ENCODE measurements at regions not wholly inside any gene's neighbourhood (a gene's known extent, or its start where the extent isn't known, plus 50 kb on each side); places are given as distances from the start of the nearest gene placed in this dataset.

DNA sequence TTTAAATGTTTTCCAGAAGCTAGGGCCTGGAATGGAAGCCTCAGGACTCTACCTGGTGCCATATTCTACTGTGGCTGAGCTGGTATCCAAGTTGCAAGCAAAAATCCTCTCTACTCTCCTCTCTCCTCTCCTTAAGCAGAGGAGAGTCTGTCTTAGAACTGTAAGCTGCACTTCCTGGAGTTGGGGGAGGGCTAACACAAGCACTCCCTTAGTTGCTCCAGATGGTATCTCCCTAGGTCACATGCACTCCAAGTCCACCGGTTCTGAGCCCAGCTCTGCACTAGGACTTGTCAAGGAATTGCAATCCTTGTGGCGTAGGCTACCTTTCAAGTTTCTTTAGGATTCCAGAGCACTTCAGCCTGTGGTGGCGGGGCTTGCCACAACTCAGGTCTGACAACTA, 513.9 kb upstream of the RGMB start:
- no peak overlapping the region for H3K27ac ChIP-seq
- no peaks in the 10 kb centered on the region for H3K4me1 ChIP-seq
- no peaks in the 10 kb centered on the region for H3K36me3 ChIP-seq
- no peaks in the 10 kb centered on the region for H3K9me3 ChIP-seq
- intact Hi-C loops (cut with DNase I; ENCODE audit: low total_unique reads) = no loop called here
- no peak for DNase-seq
- H3K4me3 ChIP-seq = no peak overlapping the region
- no peaks in the 10 kb centered on the region for H3K27me3 ChIP-seq
- TF ChIP-seq, protein P1, sequence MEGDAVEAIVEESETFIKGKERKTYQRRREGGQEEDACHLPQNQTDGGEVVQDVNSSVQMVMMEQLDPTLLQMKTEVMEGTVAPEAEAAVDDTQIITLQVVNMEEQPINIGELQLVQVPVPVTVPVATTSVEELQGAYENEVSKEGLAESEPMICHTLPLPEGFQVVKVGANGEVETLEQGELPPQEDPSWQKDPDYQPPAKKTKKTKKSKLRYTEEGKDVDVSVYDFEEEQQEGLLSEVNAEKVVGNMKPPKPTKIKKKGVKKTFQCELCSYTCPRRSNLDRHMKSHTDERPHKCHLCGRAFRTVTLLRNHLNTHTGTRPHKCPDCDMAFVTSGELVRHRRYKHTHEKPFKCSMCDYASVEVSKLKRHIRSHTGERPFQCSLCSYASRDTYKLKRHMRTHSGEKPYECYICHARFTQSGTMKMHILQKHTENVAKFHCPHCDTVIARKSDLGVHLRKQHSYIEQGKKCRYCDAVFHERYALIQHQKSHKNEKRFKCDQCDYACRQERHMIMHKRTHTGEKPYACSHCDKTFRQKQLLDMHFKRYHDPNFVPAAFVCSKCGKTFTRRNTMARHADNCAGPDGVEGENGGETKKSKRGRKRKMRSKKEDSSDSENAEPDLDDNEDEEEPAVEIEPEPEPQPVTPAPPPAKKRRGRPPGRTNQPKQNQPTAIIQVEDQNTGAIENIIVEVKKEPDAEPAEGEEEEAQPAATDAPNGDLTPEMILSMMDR (IDR thresholded peaks at IDR 0.05) = no peak
- no peak for TF ChIP-seq POLR2A (IDR thresholded peaks at IDR 0.05)

DNA sequence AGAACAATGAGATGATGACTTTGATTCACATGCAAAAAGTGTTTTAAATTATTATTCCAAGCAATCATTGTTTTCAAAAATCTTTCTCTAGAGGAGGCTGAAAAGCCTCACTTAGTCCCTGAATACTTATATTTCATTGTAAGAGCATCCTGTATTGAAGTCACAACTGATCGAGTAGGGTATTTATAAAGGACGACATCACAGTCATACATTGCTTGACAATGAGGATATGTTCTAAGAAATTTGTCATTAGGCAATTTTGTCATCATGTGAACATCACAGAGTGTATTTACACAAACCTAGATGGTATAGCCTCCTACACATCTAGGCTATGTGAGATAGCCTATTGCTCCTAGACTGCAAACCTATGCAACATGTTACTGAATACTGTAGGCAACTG, 510.4 kb upstream of the RGMB start:
- Histone ChIP-seq H3K9me3 (no peaks in the 10 kb centered on the region), H3K27me3 (no peaks in the 10 kb centered on the region), H3K36me3 (no peaks in the 10 kb centered on the region), H3K4me1 (no peaks in the 10 kb centered on the region), H3K4me3 (no peak overlapping the region), H3K27ac (no peak overlapping the region)
- TF ChIP-seq, protein P1 (IDR thresholded peaks at IDR 0.05) = no peak
- TF ChIP-seq POLR2A (IDR thresholded peaks at IDR 0.05) = no peak
- DNase-seq = no peak
- intact Hi-C loops (cut with DNase I; ENCODE audit: low total_unique reads) = no loop called here

DNA sequence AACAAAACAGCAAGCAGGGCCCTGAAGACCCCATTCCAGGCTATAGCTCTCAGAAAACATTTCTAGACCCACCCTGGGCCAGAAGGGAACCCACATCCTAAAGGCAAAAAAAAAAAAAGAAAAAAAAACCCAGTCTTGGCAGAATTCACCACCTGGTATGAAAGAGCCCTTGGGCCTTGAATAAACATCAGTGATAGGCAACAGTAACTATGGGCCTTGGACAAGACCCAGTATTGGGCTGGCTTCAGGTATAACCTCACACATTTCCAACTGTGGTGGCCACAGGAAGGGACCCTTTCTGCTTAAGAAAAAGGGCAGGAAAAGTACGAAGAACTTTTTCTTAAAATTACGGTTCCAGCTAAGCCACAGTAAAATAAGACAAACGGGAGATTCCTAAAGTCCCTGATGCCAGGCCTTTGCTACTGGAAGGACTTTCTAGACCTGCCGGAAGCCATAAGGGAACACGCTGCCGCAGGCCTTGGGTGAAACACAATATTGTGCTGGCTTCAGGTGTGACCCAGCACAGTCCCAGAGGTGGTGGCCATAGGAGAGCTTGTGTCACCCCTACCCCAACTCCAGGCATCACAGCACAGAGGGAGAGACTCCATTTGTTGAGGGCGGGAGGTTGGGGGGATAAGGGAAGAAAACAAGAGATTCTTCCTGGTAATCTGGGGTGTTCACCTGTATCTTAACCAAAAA, 505.2 kb upstream of the RGMB start:
- DNase-seq = no peak
- intact Hi-C loops (cut with DNase I; ENCODE audit: low total_unique reads) = no loop called here

DNA sequence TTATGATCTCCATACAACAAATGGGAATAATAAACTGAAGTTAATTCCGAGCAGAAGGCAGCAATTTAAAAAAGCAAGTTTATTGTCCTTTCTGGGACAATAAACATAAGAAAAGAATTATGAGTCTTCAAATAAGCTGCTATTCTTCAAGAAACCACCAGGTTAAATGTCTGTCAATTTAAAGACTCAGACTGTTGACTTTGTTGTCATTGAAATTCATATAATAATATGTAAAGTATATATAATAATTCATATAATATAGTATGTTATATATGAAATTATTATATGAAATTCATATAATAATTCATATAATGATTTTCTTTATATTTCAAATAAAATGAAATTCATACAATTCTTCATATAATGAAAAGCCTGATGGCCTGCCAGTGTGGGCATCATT, 497.5 kb upstream of the RGMB start:
- no peaks in the 10 kb centered on the region for H3K36me3 ChIP-seq
- H3K9me3 ChIP-seq = no peaks in the 10 kb centered on the region
- intact Hi-C loops (cut with DNase I; ENCODE audit: low total_unique reads) = no loop called here
- H3K27ac ChIP-seq = no peak overlapping the region
- TF ChIP-seq POLR2A (IDR thresholded peaks at IDR 0.05) = no peak
- TF ChIP-seq, protein P1 (IDR thresholded peaks at IDR 0.05) = no peak
- no peaks in the 10 kb centered on the region for H3K27me3 ChIP-seq
- no peaks in the 10 kb centered on the region for H3K4me1 ChIP-seq
- no peak for DNase-seq
- no peak overlapping the region for H3K4me3 ChIP-seq

More for the DNA sequence above, 505.2 kb upstream of the RGMB start:
- H3K36me3 ChIP-seq = no peaks in the 10 kb centered on the region
- no peaks in the 10 kb centered on the region for H3K27me3 ChIP-seq
- no peaks in the 10 kb centered on the region for H3K4me1 ChIP-seq
- no peak overlapping the region for H3K27ac ChIP-seq
- no peak for TF ChIP-seq POLR2A (IDR thresholded peaks at IDR 0.05)
- TF ChIP-seq, protein P1 (IDR thresholded peaks at IDR 0.05) = no peak
- H3K9me3 ChIP-seq = no peaks in the 10 kb centered on the region
- H3K4me3 ChIP-seq = no peak overlapping the region

DNA sequence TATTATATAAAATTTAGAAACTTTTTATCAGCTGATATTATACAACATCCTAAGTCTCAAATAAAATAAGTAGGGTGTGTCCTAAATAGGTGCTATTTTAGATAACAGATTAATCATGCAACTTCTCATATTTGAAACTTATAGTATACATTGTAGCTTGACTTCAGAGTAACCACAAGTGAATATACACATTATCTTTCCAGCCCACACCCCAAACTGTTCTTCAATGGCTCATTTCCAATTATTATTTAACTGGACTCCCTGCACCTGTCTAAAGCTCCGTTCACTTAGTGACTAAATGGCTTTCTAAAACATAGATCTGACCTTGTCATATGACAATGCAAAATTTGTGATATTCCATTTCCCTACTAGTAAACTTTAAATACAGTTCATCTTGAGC, 490.9 kb upstream of the RGMB start:
- no peaks in the 10 kb centered on the region for H3K27me3 ChIP-seq
- H3K4me1 ChIP-seq = no peaks in the 10 kb centered on the region
- TF ChIP-seq POLR2A (IDR thresholded peaks at IDR 0.05) = no peak
- TF ChIP-seq, protein P1 (IDR thresholded peaks at IDR 0.05) = no peak
- no peak overlapping the region for H3K27ac ChIP-seq
- no peaks in the 10 kb centered on the region for H3K9me3 ChIP-seq
- no peak overlapping the region for H3K4me3 ChIP-seq
- DNase-seq = no peak
- intact Hi-C loops (cut with DNase I; ENCODE audit: low total_unique reads) = no loop called here
- H3K36me3 ChIP-seq = no peaks in the 10 kb centered on the region

All from uterus (tissue), 3 donors.